ENCODE measurements at regions not wholly inside any gene's neighbourhood (a gene's known extent, or its start where the extent isn't known, plus 50 kb on each side); places are given as distances from the start of the nearest gene placed in this dataset.

DNA sequence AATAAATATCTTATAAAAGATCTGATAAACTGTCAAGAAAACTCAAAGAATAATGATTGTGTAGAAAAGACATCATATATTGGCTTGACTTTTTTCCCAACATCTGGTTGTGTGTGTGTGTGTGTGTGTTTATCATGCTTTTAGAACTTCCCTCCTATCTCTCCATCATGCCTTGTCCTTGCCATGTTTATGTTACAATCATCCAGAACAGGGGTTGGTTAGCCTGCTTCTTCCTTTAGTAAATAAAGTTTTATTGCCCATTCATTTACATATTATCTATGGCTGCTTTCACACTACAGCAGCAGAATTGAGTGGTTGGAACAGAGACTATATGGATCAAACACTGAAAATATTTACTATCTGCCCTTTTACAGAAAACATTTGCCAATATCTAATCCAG is 52.8 kb upstream of the RIPOR2 start:
- Histone ChIP-seq H2BK15ac (ENCODE audit: low read depth, low read length) (no peak overlapping the region), H3K18ac (ENCODE audit: low read depth, low read length) (no peak overlapping the region), H3K4me2 (ENCODE audit: low read depth, low read length) (no peak overlapping the region), H3K27me3 (ENCODE audit: control insufficient read depth, insufficient read depth, low read length) (no peaks in the 10 kb centered on the region), H2BK20ac (ENCODE audit: low read depth, low read length) (no peak overlapping the region), H2AK5ac (ENCODE audit: low read depth, low read length) (no peak overlapping the region), H2AK9ac (replicated peaks; ENCODE audit: low read depth, low read length, poor library complexity) (no peak overlapping the region), H3K9ac (ENCODE audit: low read depth, low read length) (no peak overlapping the region), H3K14ac (replicated peaks; ENCODE audit: low read depth, low read length) (no peak overlapping the region), H3K4ac (ENCODE audit: low read depth, low read length) (no peak overlapping the region), H3K56ac (ENCODE audit: extremely low read depth, insufficient read depth, low read length) (no peak overlapping the region), H3K79me1 (ENCODE audit: low read depth in 1 of 2, low read length in 2 of 2) (no peaks in the 10 kb centered on the region), H4K91ac (ENCODE audit: insufficient read depth, low read depth, low read length) (no peak overlapping the region), H3K23ac (ENCODE audit: low read depth, low read length) (no peak overlapping the region), H3K9me1 (ENCODE audit: insufficient read depth, low read length) (peaks cover 3% of the 10 kb centered on the region; the same call in 1 of the 2 replicates), H3K9me3 (ENCODE audit: control insufficient read depth, insufficient read depth, low read length) (0 out of 2 replicates have a peak, but pooled peaks cover 2% of the 10 kb centered on the region), H3K4me1 (ENCODE audit: control insufficient read depth, insufficient read depth, low read length) (peaks cover 3% of the 10 kb centered on the region), H4K20me1 (ENCODE audit: insufficient read depth, low read length) (no peaks in the 10 kb centered on the region), H2AFZ (replicated peaks; ENCODE audit: low read length, poor library complexity) (no peak overlapping the region), H2BK5ac (ENCODE audit: low read depth, low read length, poor library complexity, severe bottlenecking) (no peak overlapping the region), H4K8ac (ENCODE audit: low read depth in 2 of 2, low read length in 2 of 2) (no peak overlapping the region), H2BK120ac (ENCODE audit: low read depth, low read length) (no peak overlapping the region), H3K27ac (ENCODE audit: insufficient read depth, low read length) (no peak overlapping the region), H3K36me3 (ENCODE audit: control insufficient read depth, insufficient read depth, low read length) (no peaks in the 10 kb centered on the region), H4K5ac (ENCODE audit: low read depth, low read length) (no peak overlapping the region), H3K4me3 (ENCODE audit: insufficient read depth, low read depth, low read length) (no peak overlapping the region)
- POLR2A ChIA-PET (ENCODE audit: unreplicated experiment), result no interaction called here
- intact Hi-C loops (cut with micrococcal nuclease), result no loop called here
- in situ Hi-C loops (cut with MboI; ENCODE audit: low sequenced_read_pairs), result no loop called here
- DNase-seq (no peak), ATAC-seq (ENCODE audit: low read depth) (no peak)
- dilution Hi-C loops (cut with HindIII; ENCODE audit: low sequenced_read_pairs, unreplicated experiment), result no loop called here
- CTCF ChIA-PET, result no interaction called here
- BruUV-seq (replicated peaks), result no TSS peak
- TF ChIP-seq FOS (IDR thresholded peaks at IDR 0.05; ENCODE audit: low read depth, low read length) (no peak), MAZ (IDR thresholded peaks at IDR 0.05; ENCODE audit: borderline replicate concordance, low read depth, low read length) (no peak), CTCF (conservative IDR thresholded peaks at IDR 0.05; ENCODE audit: low read depth, low read length) (no peak), POLR2A (IDR thresholded peaks at IDR 0.05; ENCODE audit: low read depth, low read length) (no peak), RCOR1 (IDR thresholded peaks at IDR 0.05; ENCODE audit: insufficient replicate concordance, low read length) (no peak), BHLHE40 (IDR thresholded peaks at IDR 0.05; ENCODE audit: low read depth, low read length) (no peak), MAFK (IDR thresholded peaks at IDR 0.05; ENCODE audit: low read depth, low read length) (no peak), RFX5 (IDR thresholded peaks at IDR 0.05; ENCODE audit: low read depth, low read length) (no peak), USF2 (IDR thresholded peaks at IDR 0.05; ENCODE audit: low read depth, low read length) (no peak), NFE2L2 (IDR thresholded peaks at IDR 0.05; ENCODE audit: low read depth, low read length) (no peak), SMC3 (IDR thresholded peaks at IDR 0.05; ENCODE audit: low read depth, low read length) (no peak), CHD1 (IDR thresholded peaks at IDR 0.05; ENCODE audit: low read depth, low read length) (no peak), CEBPB (IDR thresholded peaks at IDR 0.05; ENCODE audit: low read depth, low read length) (no peak), MXI1 (IDR thresholded peaks at IDR 0.05; ENCODE audit: borderline replicate concordance, low read depth, low read length) (no peak), RAD21 (IDR thresholded peaks at IDR 0.05; ENCODE audit: low read length) (no peak)
- TF ChIP-seq, protein P1, sequence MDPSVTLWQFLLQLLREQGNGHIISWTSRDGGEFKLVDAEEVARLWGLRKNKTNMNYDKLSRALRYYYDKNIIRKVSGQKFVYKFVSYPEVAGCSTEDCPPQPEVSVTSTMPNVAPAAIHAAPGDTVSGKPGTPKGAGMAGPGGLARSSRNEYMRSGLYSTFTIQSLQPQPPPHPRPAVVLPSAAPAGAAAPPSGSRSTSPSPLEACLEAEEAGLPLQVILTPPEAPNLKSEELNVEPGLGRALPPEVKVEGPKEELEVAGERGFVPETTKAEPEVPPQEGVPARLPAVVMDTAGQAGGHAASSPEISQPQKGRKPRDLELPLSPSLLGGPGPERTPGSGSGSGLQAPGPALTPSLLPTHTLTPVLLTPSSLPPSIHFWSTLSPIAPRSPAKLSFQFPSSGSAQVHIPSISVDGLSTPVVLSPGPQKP (IDR thresholded peaks at IDR 0.05; ENCODE audit: borderline replicate concordance, low read depth, low read length), result no peak

All from IMR-90 (cell line).